ENCODE measurements at regions not wholly inside any gene's neighbourhood (a gene's known extent, or its start where the extent isn't known, plus 50 kb on each side); places are given as distances from the start of the nearest gene placed in this dataset.

- H3K9ac ChIP-seq (ENCODE audit: low read length) = no peak overlapping the region
- no peaks in the 10 kb centered on the region for H3K36me3 ChIP-seq (ENCODE audit: insufficient read depth, low read length)
- H3K27ac ChIP-seq (ENCODE audit: low read depth, low read length) = no peak overlapping the region
These were observed 144.8 kb upstream of the TNP1 start for GRCh38 chr2:217004656-217005055.

DNA sequence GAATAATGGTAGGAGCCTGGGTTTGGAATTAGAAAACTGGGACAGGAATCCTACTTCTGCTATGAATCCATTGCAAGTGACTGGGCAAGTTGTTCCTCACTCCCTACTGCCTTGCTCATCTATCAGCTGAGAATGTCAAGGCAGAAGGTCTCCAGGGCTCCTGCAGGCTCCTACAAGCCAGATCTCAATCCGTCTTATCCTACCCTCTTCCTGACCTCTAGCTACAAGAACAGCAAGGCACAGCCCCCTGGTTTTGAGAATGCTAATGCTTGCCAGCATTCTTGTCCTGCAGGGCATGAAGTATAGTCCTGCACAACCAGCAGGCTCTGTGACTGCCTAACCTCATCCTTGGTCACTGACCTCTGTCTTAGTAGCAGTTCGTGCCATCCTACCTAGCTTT lies 141.9 kb upstream of the TNP1 start:
- Histone ChIP-seq H3K9me3 (ENCODE audit: low read length) (no peaks in the 10 kb centered on the region), H3K9ac (ENCODE audit: low read length) (no peak overlapping the region), H3K4me3 (ENCODE audit: low read depth in 1 of 2, low read length in 2 of 2) (no peak overlapping the region), H3K27ac (ENCODE audit: low read depth, low read length) (no peak overlapping the region), H3K27me3 (ENCODE audit: control insufficient read depth in 1 of 2, insufficient read depth in 2 of 2, low read length in 2 of 2) (no peaks in the 10 kb centered on the region), H3K36me3 (ENCODE audit: insufficient read depth, low read length) (no peaks in the 10 kb centered on the region), H3K4me1 (ENCODE audit: insufficient read depth, low read length) (peaks cover 12% of the 10 kb centered on the region)

More at GRCh38 chr2:217004656-217005055, 144.8 kb upstream of the TNP1 start:
- no peak overlapping the region for H3K4me3 ChIP-seq (ENCODE audit: low read depth in 1 of 2, low read length in 2 of 2)
- H3K4me1 ChIP-seq (ENCODE audit: insufficient read depth, low read length) = peaks cover 12% of the 10 kb centered on the region
- no peaks in the 10 kb centered on the region for H3K9me3 ChIP-seq (ENCODE audit: low read length)
- no peaks in the 10 kb centered on the region for H3K27me3 ChIP-seq (ENCODE audit: control insufficient read depth in 1 of 2, insufficient read depth in 2 of 2, low read length in 2 of 2)

GRCh38 chr2:217000406-217000805 lies 140.5 kb upstream of the TNP1 start:
- Histone ChIP-seq H3K9ac (ENCODE audit: low read length) (no peak overlapping the region), H3K4me3 (ENCODE audit: low read depth in 1 of 2, low read length in 2 of 2) (no peak overlapping the region), H3K36me3 (ENCODE audit: insufficient read depth, low read length) (no peaks in the 10 kb centered on the region), H3K27ac (ENCODE audit: low read depth, low read length) (no peak overlapping the region), H3K4me1 (ENCODE audit: insufficient read depth, low read length) (peaks cover 9% of the 10 kb centered on the region), H3K9me3 (ENCODE audit: low read length) (no peaks in the 10 kb centered on the region), H3K27me3 (ENCODE audit: control insufficient read depth in 1 of 2, insufficient read depth in 2 of 2, low read length in 2 of 2) (no peaks in the 10 kb centered on the region)

DNA sequence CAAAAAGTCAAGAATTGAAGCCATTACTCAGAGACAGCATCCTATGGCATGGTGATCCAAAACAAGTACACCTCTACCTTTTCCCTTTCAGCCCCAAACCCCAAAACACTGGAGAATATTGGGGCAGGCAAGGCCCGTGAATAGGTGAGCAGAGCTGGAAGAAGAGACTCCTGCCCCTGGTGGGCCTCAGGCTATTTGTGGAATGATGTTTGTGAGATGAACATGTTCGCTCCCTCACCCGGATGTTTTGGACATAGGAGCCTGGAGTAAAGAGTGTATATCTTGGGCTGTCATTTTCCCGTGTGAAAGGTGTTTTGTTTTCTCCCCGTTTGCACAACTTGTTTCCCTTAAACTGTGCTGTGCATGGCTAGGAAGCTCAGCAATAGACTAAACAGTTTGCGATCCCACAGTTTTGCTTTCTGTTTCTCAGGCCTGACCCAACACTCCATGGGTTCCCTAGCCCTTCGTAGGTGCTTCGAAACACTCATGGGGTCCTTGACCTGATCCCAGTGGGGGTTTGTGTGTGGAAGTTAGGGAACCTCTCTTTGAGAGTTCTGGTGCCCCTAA lies 136.5 kb upstream of the TNP1 start:
- H3K27ac ChIP-seq (ENCODE audit: low read depth, low read length) = no peak overlapping the region
- H3K27me3 ChIP-seq (ENCODE audit: control insufficient read depth in 1 of 2, insufficient read depth in 2 of 2, low read length in 2 of 2) = no peaks in the 10 kb centered on the region
- no peak overlapping the region for H3K4me3 ChIP-seq (ENCODE audit: low read depth in 1 of 2, low read length in 2 of 2)
- peaks cover 10% of the 10 kb centered on the region for H3K4me1 ChIP-seq (ENCODE audit: insufficient read depth, low read length)
- H3K36me3 ChIP-seq (ENCODE audit: insufficient read depth, low read length) = no peaks in the 10 kb centered on the region
- no peak overlapping the region for H3K9ac ChIP-seq (ENCODE audit: low read length)
- H3K9me3 ChIP-seq (ENCODE audit: low read length) = no peaks in the 10 kb centered on the region

DNA sequence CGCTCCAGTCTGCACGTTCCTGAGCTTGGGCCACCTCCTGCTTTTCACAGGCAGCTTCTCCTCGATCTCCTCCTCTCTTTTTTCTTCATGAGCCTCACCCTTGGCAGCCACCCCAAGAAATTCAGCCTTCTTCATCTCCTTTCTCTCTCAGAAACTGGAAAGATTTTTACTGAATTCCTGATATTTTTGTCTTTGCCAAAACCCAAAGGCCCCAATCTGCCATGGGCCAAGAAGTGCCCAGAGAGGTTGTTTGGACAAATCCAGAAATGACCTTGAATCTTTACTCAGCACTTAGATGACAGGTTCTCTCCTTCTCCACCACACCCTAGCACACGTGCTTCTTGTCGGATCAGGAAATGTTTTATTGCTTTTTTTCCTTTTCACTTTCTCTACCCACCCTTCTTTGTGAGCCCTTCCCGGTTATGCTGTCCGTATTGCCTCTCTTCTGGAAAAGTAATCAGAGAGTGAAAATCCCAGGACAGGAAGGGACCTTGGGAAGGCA lies 134.5 kb upstream of the TNP1 start:
- H3K27ac ChIP-seq (ENCODE audit: low read depth, low read length) = no peak overlapping the region

DNA sequence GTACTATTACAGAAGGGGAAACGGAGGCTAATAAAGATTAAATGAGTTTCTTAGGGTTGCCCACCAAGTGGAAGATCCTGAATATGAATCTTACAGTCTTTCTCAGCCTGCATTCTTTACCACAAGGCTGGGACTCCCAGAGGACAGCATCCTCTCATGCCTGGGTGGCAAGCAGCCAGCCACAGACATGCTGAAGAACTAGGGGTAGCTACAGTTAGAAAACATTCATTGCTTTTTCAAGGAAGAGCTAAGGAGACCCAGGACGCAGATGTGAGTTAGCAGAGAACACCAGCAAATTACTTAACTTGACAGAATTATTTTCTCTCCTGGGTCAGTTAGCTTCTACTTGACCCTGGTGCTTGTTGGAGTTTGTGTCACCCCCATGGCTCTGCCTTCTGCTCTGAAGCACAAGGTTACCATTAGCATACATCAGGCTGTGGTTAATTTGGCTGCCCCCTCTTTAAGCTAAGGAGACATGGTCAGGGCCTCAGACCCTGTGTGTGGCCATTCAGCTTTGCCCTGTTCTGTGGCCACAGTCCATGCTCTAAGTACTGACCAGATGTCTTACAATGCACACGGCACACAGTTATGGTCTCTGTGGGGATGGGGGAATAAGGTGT lies 132.3 kb upstream of the TNP1 start:
- no peaks in the 10 kb centered on the region for H3K36me3 ChIP-seq (ENCODE audit: insufficient read depth, low read length)

More for the DNA sequence above, 134.5 kb upstream of the TNP1 start:
- peaks cover 16% of the 10 kb centered on the region for H3K4me1 ChIP-seq (ENCODE audit: insufficient read depth, low read length)
- no peaks in the 10 kb centered on the region for H3K36me3 ChIP-seq (ENCODE audit: insufficient read depth, low read length)
- H3K4me3 ChIP-seq (ENCODE audit: low read depth in 1 of 2, low read length in 2 of 2) = no peak overlapping the region
- no peaks in the 10 kb centered on the region for H3K9me3 ChIP-seq (ENCODE audit: low read length)
- no peak overlapping the region for H3K9ac ChIP-seq (ENCODE audit: low read length)
- H3K27me3 ChIP-seq (ENCODE audit: control insufficient read depth in 1 of 2, insufficient read depth in 2 of 2, low read length in 2 of 2) = no peaks in the 10 kb centered on the region

GRCh38 chr2:216991563-216991962 lies 131.7 kb upstream of the TNP1 start:
- H3K27me3 ChIP-seq (ENCODE audit: control insufficient read depth in 1 of 2, insufficient read depth in 2 of 2, low read length in 2 of 2) = no peaks in the 10 kb centered on the region
- no peak overlapping the region for H3K27ac ChIP-seq (ENCODE audit: low read depth, low read length)
- H3K4me1 ChIP-seq (ENCODE audit: insufficient read depth, low read length) = peaks cover 21% of the 10 kb centered on the region
- no peaks in the 10 kb centered on the region for H3K36me3 ChIP-seq (ENCODE audit: insufficient read depth, low read length)
- no peak overlapping the region for H3K4me3 ChIP-seq (ENCODE audit: low read depth in 1 of 2, low read length in 2 of 2)
- no peak overlapping the region for H3K9ac ChIP-seq (ENCODE audit: low read length)
- no peaks in the 10 kb centered on the region for H3K9me3 ChIP-seq (ENCODE audit: low read length)

More for the DNA sequence above, 132.3 kb upstream of the TNP1 start:
- Histone ChIP-seq H3K4me3 (ENCODE audit: low read depth in 1 of 2, low read length in 2 of 2) (no peak overlapping the region), H3K27me3 (ENCODE audit: control insufficient read depth in 1 of 2, insufficient read depth in 2 of 2, low read length in 2 of 2) (no peaks in the 10 kb centered on the region), H3K9me3 (ENCODE audit: low read length) (no peaks in the 10 kb centered on the region), H3K27ac (ENCODE audit: low read depth, low read length) (no peak overlapping the region), H3K4me1 (ENCODE audit: insufficient read depth, low read length) (peaks cover 16% of the 10 kb centered on the region), H3K9ac (ENCODE audit: low read length) (no peak overlapping the region)

GRCh38 chr2:216989340-216990129 lies 129.7 kb upstream of the TNP1 start:
- no peak overlapping the region for H3K27ac ChIP-seq (ENCODE audit: low read depth, low read length)
- peaks cover 21% of the 10 kb centered on the region for H3K4me1 ChIP-seq (ENCODE audit: insufficient read depth, low read length)

DNA sequence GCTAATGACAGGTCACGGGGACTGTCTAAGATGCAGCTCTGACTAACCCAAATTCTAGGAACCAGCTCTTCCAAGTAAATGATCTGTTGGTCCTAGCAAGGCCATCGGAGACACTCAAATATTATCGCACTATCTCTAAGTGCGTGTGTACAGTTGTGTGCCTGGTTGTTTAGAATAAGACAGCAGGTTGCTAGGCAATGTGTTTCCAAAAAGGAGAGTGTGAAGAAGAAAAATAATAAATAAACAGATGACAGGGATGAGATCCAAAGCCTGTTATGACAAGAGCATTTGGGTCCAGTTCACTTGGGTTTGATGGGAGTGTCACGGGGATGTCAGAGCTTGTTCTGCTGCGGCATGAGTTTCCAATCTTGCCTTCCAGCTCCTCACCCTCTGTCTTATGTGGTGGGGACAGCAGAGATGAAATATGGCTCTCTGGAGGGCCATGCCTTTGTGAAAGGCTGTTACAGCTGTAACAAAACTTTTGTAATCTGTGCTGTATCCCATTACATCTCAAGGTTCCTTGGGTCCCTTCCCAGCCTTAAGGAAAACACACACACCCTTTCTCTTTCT lies 127.5 kb upstream of the TNP1 start:
- Histone ChIP-seq H3K27me3 (ENCODE audit: control insufficient read depth in 1 of 2, insufficient read depth in 2 of 2, low read length in 2 of 2) (no peaks in the 10 kb centered on the region), H3K27ac (ENCODE audit: low read depth, low read length) (no peak overlapping the region), H3K9me3 (ENCODE audit: low read length) (no peaks in the 10 kb centered on the region), H3K4me3 (ENCODE audit: low read depth in 1 of 2, low read length in 2 of 2) (no peak overlapping the region), H3K9ac (ENCODE audit: low read length) (no peak overlapping the region), H3K36me3 (ENCODE audit: insufficient read depth, low read length) (no peaks in the 10 kb centered on the region), H3K4me1 (ENCODE audit: insufficient read depth, low read length) (peaks cover 21% of the 10 kb centered on the region)

More at GRCh38 chr2:216989340-216990129, 129.7 kb upstream of the TNP1 start:
- H3K27me3 ChIP-seq (ENCODE audit: control insufficient read depth in 1 of 2, insufficient read depth in 2 of 2, low read length in 2 of 2) = no peaks in the 10 kb centered on the region
- no peak overlapping the region for H3K9ac ChIP-seq (ENCODE audit: low read length)
- H3K9me3 ChIP-seq (ENCODE audit: low read length) = no peaks in the 10 kb centered on the region
- H3K36me3 ChIP-seq (ENCODE audit: insufficient read depth, low read length) = no peaks in the 10 kb centered on the region
- H3K4me3 ChIP-seq (ENCODE audit: low read depth in 1 of 2, low read length in 2 of 2) = no peak overlapping the region

- Histone ChIP-seq H3K36me3 (ENCODE audit: insufficient read depth, low read length) (no peaks in the 10 kb centered on the region), H3K27me3 (ENCODE audit: control insufficient read depth in 1 of 2, insufficient read depth in 2 of 2, low read length in 2 of 2) (no peaks in the 10 kb centered on the region), H3K4me3 (ENCODE audit: low read depth in 1 of 2, low read length in 2 of 2) (no peak overlapping the region), H3K9ac (ENCODE audit: low read length) (no peak overlapping the region), H3K27ac (ENCODE audit: low read depth, low read length) (no peak overlapping the region), H3K4me1 (ENCODE audit: insufficient read depth, low read length) (peaks cover 5% of the 10 kb centered on the region), H3K9me3 (ENCODE audit: low read length) (no peaks in the 10 kb centered on the region)
These were observed 125.8 kb upstream of the TNP1 start for GRCh38 chr2:216985658-216986141.

GRCh38 chr2:216984937-216985336 lies 125.1 kb upstream of the TNP1 start:
- Histone ChIP-seq H3K27me3 (ENCODE audit: control insufficient read depth in 1 of 2, insufficient read depth in 2 of 2, low read length in 2 of 2) (no peaks in the 10 kb centered on the region), H3K4me3 (ENCODE audit: low read depth in 1 of 2, low read length in 2 of 2) (no peak overlapping the region), H3K9ac (ENCODE audit: low read length) (no peak overlapping the region), H3K36me3 (ENCODE audit: insufficient read depth, low read length) (no peaks in the 10 kb centered on the region), H3K9me3 (ENCODE audit: low read length) (no peaks in the 10 kb centered on the region), H3K27ac (ENCODE audit: low read depth, low read length) (no peak overlapping the region), H3K4me1 (ENCODE audit: insufficient read depth, low read length) (peaks cover 5% of the 10 kb centered on the region)

Data from muscle layer of colon (tissue), 2 donors.